H1 (cell line): ENCODE measurements at regions not wholly inside any gene's neighbourhood (a gene's known extent, or its start where the extent isn't known, plus 50 kb on each side); places are given as distances from the start of the nearest gene placed in this dataset.

Experiments
- CTCF ChIA-PET: fragments of 300-600 bp; sonication (Branson Sonifier 250); formaldehyde crosslinking; loops from one replicate; lab custom pipeline; 2021; ENCODE audit not compliant: partially characterized antibody; lab: Charles Lee
- POLR2A ChIA-PET: fragments of 300-600 bp; sonication (Branson Sonifier 250); formaldehyde crosslinking; loops from one replicate; lab custom pipeline; 2021; ENCODE audit warnings: inconsistent platforms; ENCODE audit not compliant: partially characterized antibody; lab: Charles Lee
- DNase-seq, 2 experiments: peaks; one replicate each; pipeline versions ENCODE4 v3.0.0 to v3.0.0-alpha.2; 2010 to 2022; ENCODE audit warnings: low spot score in 2 of 2, low read depth in 1 of 2, mixed read lengths in 1 of 2
- FAIRE-seq: peaks from 2 replicates; lab custom pipeline; 2011; peaks lifted over from hg19 to GRCh38; lab: Jason Lieb, UNC
- H2AFZ ChIP-seq: 2 replicates; pipeline ENCODE4 v1.8.1; 2012; ENCODE audit warnings: low read length, inconsistent platforms
- H2AK5ac ChIP-seq: 2 replicates; pipeline ENCODE4 v1.6.1; 2013; ENCODE audit warnings: low read depth, low read length
- H2BK120ac ChIP-seq: replicated peaks from 2 replicates; pipeline ENCODE3; 2013; ENCODE audit warnings: low read depth, low read length, inconsistent platforms
- H2BK12ac ChIP-seq: 2 replicates; pipeline ENCODE4 v1.6.1; 2013; ENCODE audit warnings: low read depth, low read length
- H2BK15ac ChIP-seq: 2 replicates; pipeline ENCODE4 v1.6.1; 2013; ENCODE audit warnings: low read length
- H2BK20ac ChIP-seq: 2 replicates; pipeline ENCODE4 v1.6.1; 2013; ENCODE audit warnings: low read length
- H2BK5ac ChIP-seq: 2 replicates; pipeline ENCODE4 v1.6.1; 2013; ENCODE audit warnings: low read depth, low read length
- H3K14ac ChIP-seq: 2 replicates; pipeline ENCODE4 v1.6.1; 2013; ENCODE audit warnings: inconsistent platforms; ENCODE audit not compliant: insufficient read length
- H3K18ac ChIP-seq: 2 replicates; pipeline ENCODE4 v1.6.1; 2013; ENCODE audit warnings: low read length; ENCODE audit errors: extremely low read depth
- H3K23ac ChIP-seq: 2 replicates; pipeline ENCODE4 v1.6.1; 2013; ENCODE audit warnings: inconsistent platforms; ENCODE audit not compliant: insufficient read length
- H3K23me2 ChIP-seq: 2 replicates; pipeline ENCODE4 v1.6.1; 2013; ENCODE audit warnings: low read depth, low read length
- H3K27ac ChIP-seq: 2 replicates; pipeline ENCODE4 v1.6.1; 2011; ENCODE audit warnings: low read depth, low read length, inconsistent platforms
- H3K27me3 ChIP-seq, 4 experiments: replicated peaks in 1 of 4; 1 replicate in 1 of 4; 2 replicates in 3 of 4; pipeline versions ENCODE4 v1.6.1 to v1.8.1; 2011 to 2013; ENCODE audit warnings: low read length in 3 of 4, mild to moderate bottlenecking in 3 of 4, inconsistent platforms in 2 of 4, mixed read lengths in 2 of 4, moderate library complexity in 1 of 4; ENCODE audit not compliant: control insufficient read depth in 3 of 4, insufficient read depth in 3 of 4; ENCODE audit errors: extremely low read depth in 1 of 4
- H3K36me3 ChIP-seq, 4 experiments: 2 replicates each; pipeline versions ENCODE4 v1.6.1 to v1.8.1; 2011 to 2013; ENCODE audit warnings: mild to moderate bottlenecking in 4 of 4, low read length in 3 of 4, moderate library complexity in 2 of 4, control low read depth in 1 of 4, inconsistent platforms in 1 of 4; ENCODE audit not compliant: insufficient read depth in 4 of 4, control insufficient read depth in 2 of 4
- H3K4ac ChIP-seq: replicated peaks from 2 replicates; pipeline ENCODE3; 2013; ENCODE audit warnings: low read length, low read depth, mixed read lengths, inconsistent platforms; ENCODE audit not compliant: insufficient read length
- H3K4me1 ChIP-seq, 4 experiments: replicated peaks in 1 of 4; 1 replicate in 1 of 4; 2 replicates in 3 of 4; pipeline versions ENCODE4 v1.6.1 to v1.8.1; 2011 to 2013; ENCODE audit warnings: low read length in 3 of 4, inconsistent platforms in 2 of 4, mixed read lengths in 1 of 4; ENCODE audit not compliant: insufficient read depth in 4 of 4, control insufficient read depth in 3 of 4
- H3K4me2 ChIP-seq, 2 experiments: 2 replicates each; pipeline versions ENCODE4 v1.6.1 to v1.8.1; 2011 to 2013; ENCODE audit warnings: low read depth in 2 of 2, low read length in 2 of 2, control low read depth in 1 of 2, inconsistent platforms in 1 of 2, mild to moderate bottlenecking in 1 of 2; ENCODE audit not compliant: insufficient read depth in 1 of 2
- H3K4me3 ChIP-seq, 4 experiments: fragments of 200-600, 300-600 bp in 1 of 4; sonication (generic), shearing (Covaris generic), sonication (Bioruptor Twin) in 1 of 4; 2 replicates each; pipeline versions ENCODE4 v1.5.1 to v1.8.1; 2011 to 2016; ENCODE audit warnings: low read length in 4 of 4, low read depth in 3 of 4, control low read depth in 2 of 4, inconsistent platforms in 2 of 4, mild to moderate bottlenecking in 2 of 4, mixed read lengths in 1 of 4, moderate library complexity in 1 of 4; ENCODE audit not compliant: insufficient read depth in 2 of 4; ENCODE audit errors: extremely low read depth in 1 of 4
- H3K56ac ChIP-seq: replicated peaks from 2 replicates; pipeline ENCODE3; 2013; ENCODE audit warnings: low read depth, mild to moderate bottlenecking, mixed read lengths, low read length, inconsistent platforms; ENCODE audit not compliant: insufficient read length
- H3K79me1 ChIP-seq: 2 replicates; pipeline ENCODE4 v1.6.1; 2013; ENCODE audit warnings: low read depth, low read length, control low read depth
- H3K79me2 ChIP-seq, 2 experiments: 2 replicates each; pipeline versions ENCODE4 v1.6.1 to v1.8.1; 2012 to 2013; ENCODE audit warnings: low read length in 2 of 2, mild to moderate bottlenecking in 2 of 2, inconsistent platforms in 1 of 2; ENCODE audit not compliant: insufficient read depth in 2 of 2, control insufficient read depth in 1 of 2
- H3K9ac ChIP-seq, 4 experiments: replicated peaks in 1 of 4; 1 replicate in 1 of 4; 2 replicates in 3 of 4; pipeline versions ENCODE4 v1.6.1 to v1.8.1; 2011 to 2013; ENCODE audit warnings: low read depth in 3 of 4, low read length in 3 of 4, control low read depth in 2 of 4, mild to moderate bottlenecking in 2 of 4, moderate library complexity in 2 of 4, inconsistent platforms in 1 of 4; ENCODE audit errors: extremely low read depth in 1 of 4
- H3K9me3 ChIP-seq, 2 experiments: 2 replicates each; pipeline versions ENCODE4 v1.6.1 to v1.8.1; 2012 to 2013; ENCODE audit warnings: mild to moderate bottlenecking in 2 of 2, moderate library complexity in 2 of 2, control low read depth in 1 of 2, inconsistent platforms in 1 of 2, low read depth in 1 of 2, low read length in 1 of 2, mixed read lengths in 1 of 2; ENCODE audit not compliant: insufficient read depth in 2 of 2
- H4K20me1 ChIP-seq, 2 experiments: replicated peaks in 1 of 2; 2 replicates each; pipeline versions ENCODE3 to v1.8.1; 2011 to 2013; ENCODE audit warnings: inconsistent platforms in 2 of 2, low read length in 2 of 2, mild to moderate bottlenecking in 1 of 2; ENCODE audit not compliant: insufficient read depth in 2 of 2, control insufficient read depth in 1 of 2
- H4K5ac ChIP-seq: 2 replicates; pipeline ENCODE4 v1.6.1; 2013; ENCODE audit warnings: low read length, low read depth, mixed read lengths, inconsistent platforms; ENCODE audit not compliant: insufficient read length
- H4K8ac ChIP-seq: 2 replicates; pipeline ENCODE4 v1.8.0; 2013; ENCODE audit warnings: mild to moderate bottlenecking, moderate library complexity, low read length, inconsistent platforms; ENCODE audit not compliant: insufficient read depth; ENCODE audit errors: extremely low read depth
- H4K91ac ChIP-seq: replicated peaks from 2 replicates; pipeline ENCODE3; 2013; ENCODE audit warnings: low read length, mixed read lengths, inconsistent platforms; ENCODE audit not compliant: insufficient read length
- BACH1 ChIP-seq: IDR thresholded peaks from 2 replicates; pipeline ENCODE4 v1.6.1; 2012; ENCODE audit warnings: low read length, improper control_type of control experiment
- BCL11A ChIP-seq, 2 experiments: IDR thresholded peaks; one replicate each; pipeline ENCODE4 v1.6.1; 2011; ENCODE audit warnings: low read depth in 2 of 2, low read length in 2 of 2, mild to moderate bottlenecking in 2 of 2
- CBX5 ChIP-seq: fragments of 300-800, 300-1000 bp; sonication (generic); IDR thresholded peaks from 2 replicates; pipeline ENCODE4 v1.7.1; 2016; ENCODE audit warnings: antibody characterized with exemption, low read length, low read depth
- CEBPB ChIP-seq: IDR thresholded peaks from 2 replicates; pipeline ENCODE4 v1.6.1; 2012; ENCODE audit warnings: low read depth, low read length
- CTBP2 ChIP-seq: IDR thresholded peaks from 2 replicates; pipeline ENCODE4 v1.7.0; 2011; ENCODE audit warnings: borderline replicate concordance, mild to moderate bottlenecking, moderate library complexity, mixed read lengths, low read length; ENCODE audit not compliant: insufficient read depth, insufficient read length
- CTCF ChIP-seq, 3 experiments: IDR thresholded peaks; 1 replicate in 2 of 3; 2 replicates in 1 of 3; pipeline versions ENCODE4 v1.5.1 to v1.6.1; 2011; ENCODE audit warnings: low read length in 3 of 3, mild to moderate bottlenecking in 3 of 3, inconsistent platforms in 2 of 3, low read depth in 1 of 3, moderate library complexity in 1 of 3; ENCODE audit not compliant: insufficient read depth in 1 of 3; ENCODE audit errors: control extremely low read depth in 1 of 3
- KDM5A ChIP-seq: fragments of 200-600 bp; IDR thresholded peaks from 2 replicates; pipeline ENCODE4 v1.7.1; 2012; ENCODE audit warnings: mild to moderate bottlenecking, low read length, inconsistent platforms, mixed read lengths
- POU5F1 ChIP-seq: IDR thresholded peaks from 2 replicates; pipeline ENCODE4 v1.6.1; 2011; ENCODE audit warnings: low read depth, mild to moderate bottlenecking, low read length, moderate library complexity
- RXRA ChIP-seq: IDR thresholded peaks from 2 replicates; pipeline ENCODE4 v1.6.1; 2011; ENCODE audit warnings: low read depth, mild to moderate bottlenecking, low read length, moderate library complexity; ENCODE audit not compliant: insufficient read depth
- SAP30 ChIP-seq: fragments of 300-600 bp; sonication (generic); IDR thresholded peaks from 2 replicates; pipeline ENCODE4 v1.7.1; 2012; ENCODE audit warnings: low read length, moderate library complexity, mild to moderate bottlenecking, inconsistent platforms; ENCODE audit not compliant: insufficient read depth, insufficient replicate concordance
- SP1 ChIP-seq: IDR thresholded peaks from 2 replicates; pipeline ENCODE4 v1.6.1; 2011; ENCODE audit warnings: low read depth, low read length
- SUZ12 ChIP-seq: fragments of 200-600 bp; sonication (generic); IDR thresholded peaks from 2 replicates; pipeline ENCODE4 v1.6.1; 2012; ENCODE audit warnings: mild to moderate bottlenecking, inconsistent platforms, low read length, moderate library complexity, mixed read lengths
- YY1 ChIP-seq: IDR thresholded peaks from 2 replicates; pipeline ENCODE4 v1.6.1; 2011; ENCODE audit warnings: low read depth, mild to moderate bottlenecking, low read length
- WGBS, 2 experiments: shearing (Covaris generic) in 1 of 2; methylation state at CpG; one replicate each; pipeline versions ENCODE4 v1.1.6 to v1.1.7; 2013 to 2015; ENCODE audit warnings: low lambda C conversion rate in 2 of 2, mixed read lengths in 2 of 2, inconsistent platforms in 1 of 2, low coverage in 1 of 2, missing lambda C conversion rate in 1 of 2; ENCODE audit not compliant: insufficient replicate concordance in 2 of 2, insufficient coverage in 1 of 2, insufficient read length in 1 of 2; ENCODE audit errors: extremely low coverage in 1 of 2, missing lambda C conversion rate in 1 of 2; 5-methylcytosine and 5-hydroxymethylcytosine counted together

- no peaks in the 10 kb centered on the region for H3K27me3 ChIP-seq
- H3K4ac ChIP-seq, result no peak overlapping the region
- H3K79me1 ChIP-seq, result no peaks in the 10 kb centered on the region
- no peak overlapping the region for H3K14ac ChIP-seq
- no peak overlapping the region for H2BK15ac ChIP-seq
- no peak overlapping the region for H4K8ac ChIP-seq
- H3K36me3 ChIP-seq, result no peaks in the 10 kb centered on the region
- H3K18ac ChIP-seq, result no peak overlapping the region
- no peak overlapping the region for H3K4me2 ChIP-seq
- H4K20me1 ChIP-seq, result no peaks in the 10 kb centered on the region
- no peak overlapping the region for H4K5ac ChIP-seq
- H2BK20ac ChIP-seq, result no peak overlapping the region
- H2AFZ ChIP-seq, result no peak overlapping the region
- H3K27ac ChIP-seq, result no peak overlapping the region
- no peak for DNase-seq
- no peak overlapping the region for H2BK12ac ChIP-seq
- H3K4me3 ChIP-seq, result no peak overlapping the region
- no peak overlapping the region for H4K91ac ChIP-seq
- H3K9ac ChIP-seq, result no peak overlapping the region
- H3K23ac ChIP-seq, result no peak overlapping the region
- 92% methylated on average over 3 of the region's 3 CpGs; no CpG with 5 or more reads in 1 of the 2 experiments for WGBS, 2 experiments
- ChIA-PET CTCF (interaction anchor here (0.7 to 1.1 kb wide), 3 partner anchors 44 to 417 kb away, joined by 3 to 4 read pairs (median 3); no protein-coding TSS in a partner anchor), POLR2A (no interaction called here)
- no peaks in the 10 kb centered on the region for H3K23me2 ChIP-seq
- H3K4me1 ChIP-seq, result no peaks in the 10 kb centered on the region
- no peak for FAIRE-seq
- no peak overlapping the region for H2AK5ac ChIP-seq
- H3K56ac ChIP-seq, result no peak overlapping the region
- no peaks in the 10 kb centered on the region for H3K9me3 ChIP-seq
- H3K79me2 ChIP-seq, result no peaks in the 10 kb centered on the region
- no peak overlapping the region for H2BK5ac ChIP-seq
- H2BK120ac ChIP-seq, result no peak overlapping the region
- TF ChIP-seq CTCF (IDR thresholded peaks at IDR 0.05; ENCODE audit: control extremely low read depth in 1 of 3, insufficient read depth in 1 of 3, low read depth in 1 of 3, low read length in 3 of 3), result no peak
- TF ChIP-seq KDM5A, result no peak
- TF ChIP-seq SAP30, result no peak
- TF ChIP-seq POU5F1, result no peak
- no peak for TF ChIP-seq BCL11A (IDR thresholded peaks at IDR 0.05; ENCODE audit: low read depth in 2 of 2, low read length in 2 of 2)
- no peak for TF ChIP-seq SUZ12
- TF ChIP-seq YY1, result no peak
- no peak for TF ChIP-seq CTBP2
- TF ChIP-seq CBX5, result no peak
- no peak for TF ChIP-seq SP1
- no peak for TF ChIP-seq CEBPB
- no peak for TF ChIP-seq BACH1
- TF ChIP-seq RXRA, result no peak
Observed at GRCh38 chr1:29747196-29747595, 510.9 kb downstream of the PTPRU start.
